Stimulated activated CD8-positive, alpha-beta memory T cell treated with anti-CD3 and anti-CD28 coated beads, Interleukin-12 subunit alpha, Interleukin-12 subunit beta, amount 100 ng/mL, for 24 hours (primary cell): ENCODE measurements at regions not wholly inside any gene's neighbourhood (a gene's known extent, or its start where the extent isn't known, plus 50 kb on each side); places are given as distances from the start of the nearest gene placed in this dataset.
"Not testable (repeated sequence)": the region's sequence is repeated elsewhere in the genome, so short reads cannot be mapped to it uniquely, and the experiment has no call there.

ENCODE experiments used
- DNase-seq: peaks from one replicate; pipeline ENCODE4 v3.0.0-alpha.2; 2020; ENCODE audit errors: extremely low read depth

DNA sequence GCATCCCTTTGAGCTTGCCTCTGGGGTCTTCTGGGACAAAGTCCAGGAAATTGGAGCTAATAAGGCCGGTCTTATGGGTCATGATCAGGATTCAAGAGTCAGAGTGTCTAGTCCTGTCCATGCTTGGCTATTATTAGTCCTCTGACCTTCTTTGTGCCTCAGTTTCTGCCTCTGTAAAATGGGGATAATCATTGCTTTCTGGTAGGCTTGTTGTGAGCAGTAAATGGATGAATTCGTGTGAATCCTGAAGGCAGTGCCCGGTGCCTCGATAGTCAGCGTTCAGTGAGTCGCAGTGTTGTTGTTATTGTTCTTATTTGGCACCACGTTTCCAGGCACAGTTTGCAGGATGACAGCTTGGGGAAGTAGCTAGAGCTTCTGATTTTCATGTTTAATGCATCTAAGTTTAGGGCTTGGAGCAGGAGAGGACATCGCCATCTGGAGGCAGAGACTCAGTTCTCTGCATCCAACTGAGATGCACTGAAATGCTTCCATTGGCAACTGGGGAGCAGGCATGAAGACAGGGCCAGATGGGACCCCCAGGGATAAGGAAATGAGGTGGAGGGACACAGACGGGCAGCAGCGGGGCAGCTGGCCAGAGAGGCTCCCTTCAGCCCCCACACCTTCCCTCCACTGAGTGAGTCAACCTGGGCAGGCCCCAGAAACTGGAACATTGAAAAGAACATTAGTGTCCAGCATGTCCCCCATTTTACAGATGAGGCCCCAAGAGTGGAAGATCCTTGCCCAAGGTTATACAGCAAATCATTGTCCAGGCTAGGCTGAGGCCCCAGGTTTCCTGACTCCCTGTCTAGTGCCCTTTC lies 160.3 kb downstream of the PTPRU start:
- DNase-seq: no peak

DNA sequence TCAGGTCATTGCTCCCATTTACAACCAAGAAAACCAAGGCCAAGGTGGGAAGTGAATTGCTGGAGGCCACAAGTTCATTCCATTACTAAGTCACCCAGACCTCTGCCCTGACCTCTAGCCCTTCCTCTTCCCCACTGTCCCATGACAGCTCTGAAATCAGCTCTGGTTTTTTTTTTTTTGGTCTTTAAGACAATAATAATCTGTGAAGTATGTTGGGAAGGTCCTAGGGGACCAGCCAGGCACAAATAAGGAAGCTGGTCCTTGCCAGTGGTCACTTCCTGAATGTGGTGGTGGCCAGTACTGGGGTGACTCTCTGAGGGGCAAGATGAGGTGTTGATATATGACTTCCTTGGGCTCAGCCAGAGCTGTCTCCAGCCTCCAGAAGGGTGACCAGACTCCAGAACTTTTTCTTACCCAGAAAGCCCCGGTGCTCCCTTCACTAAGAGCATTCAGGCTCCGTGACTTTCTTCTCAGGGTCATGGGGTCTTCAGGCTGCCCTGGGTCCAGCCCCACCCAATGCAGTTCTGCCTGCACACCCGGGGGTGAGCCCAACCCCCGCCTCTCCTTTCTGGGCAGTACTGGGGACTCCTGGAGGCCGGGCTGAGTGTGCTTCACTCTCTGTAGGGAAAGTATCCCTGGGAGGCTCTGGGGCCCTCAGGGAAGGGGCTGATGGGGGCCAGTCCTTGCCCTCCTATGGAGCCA lies 159.6 kb downstream of the PTPRU start:
- DNase-seq: no peak

DNA sequence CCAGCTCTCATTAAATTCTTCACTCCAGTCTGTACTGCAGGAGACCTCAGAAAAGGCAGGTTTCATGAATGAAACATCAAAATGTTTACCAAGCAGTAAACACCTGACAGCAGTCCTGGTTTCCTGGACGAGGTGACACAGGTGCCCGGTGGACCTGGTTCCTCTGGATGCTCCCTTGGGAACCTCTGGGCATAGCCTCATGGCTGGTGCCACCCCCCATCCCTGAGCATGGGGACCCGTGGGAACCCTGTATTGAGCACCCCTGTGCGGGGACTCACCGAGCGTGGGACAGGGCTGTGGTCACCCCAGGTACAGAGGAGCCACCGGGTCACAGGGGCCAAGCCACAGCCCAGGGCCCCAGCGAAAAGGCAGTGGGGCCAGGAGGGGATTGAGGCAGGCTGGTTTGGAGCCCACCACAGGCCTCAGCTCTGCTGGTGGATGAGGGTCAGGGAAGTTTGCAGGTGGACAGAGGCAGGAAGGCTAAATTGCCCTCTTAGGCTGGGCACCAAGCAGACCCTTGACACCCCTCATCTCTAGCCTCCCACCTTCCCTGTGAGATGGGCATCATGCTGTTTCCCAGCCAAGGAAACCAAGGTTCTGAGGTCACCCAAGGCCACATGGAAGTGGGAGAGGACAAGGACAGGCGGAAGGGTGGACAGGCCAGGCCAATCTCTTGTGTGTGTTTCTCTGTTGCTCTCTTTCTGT lies 158.4 kb downstream of the PTPRU start:
- DNase-seq: no peak

DNA sequence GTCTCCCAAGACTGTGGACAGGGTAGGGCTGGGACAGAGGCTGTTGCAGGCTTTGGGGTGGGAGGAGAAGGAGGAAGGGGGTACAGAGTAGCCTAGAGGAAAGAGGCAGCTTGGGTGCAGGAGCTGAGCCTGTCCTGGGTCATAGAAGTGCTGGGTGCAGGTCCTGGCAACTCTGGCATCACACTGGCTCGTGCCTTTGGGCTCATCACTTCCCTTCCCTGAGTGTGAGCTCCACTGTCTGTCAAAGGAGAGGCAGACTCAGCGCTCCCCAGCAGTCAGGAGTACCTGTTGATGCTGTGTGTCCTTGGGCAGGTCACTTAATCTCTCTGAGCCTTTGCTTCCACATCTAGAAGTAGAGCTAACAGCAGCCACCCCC lies 157.1 kb downstream of the PTPRU start:
- no peak for DNase-seq

DNA sequence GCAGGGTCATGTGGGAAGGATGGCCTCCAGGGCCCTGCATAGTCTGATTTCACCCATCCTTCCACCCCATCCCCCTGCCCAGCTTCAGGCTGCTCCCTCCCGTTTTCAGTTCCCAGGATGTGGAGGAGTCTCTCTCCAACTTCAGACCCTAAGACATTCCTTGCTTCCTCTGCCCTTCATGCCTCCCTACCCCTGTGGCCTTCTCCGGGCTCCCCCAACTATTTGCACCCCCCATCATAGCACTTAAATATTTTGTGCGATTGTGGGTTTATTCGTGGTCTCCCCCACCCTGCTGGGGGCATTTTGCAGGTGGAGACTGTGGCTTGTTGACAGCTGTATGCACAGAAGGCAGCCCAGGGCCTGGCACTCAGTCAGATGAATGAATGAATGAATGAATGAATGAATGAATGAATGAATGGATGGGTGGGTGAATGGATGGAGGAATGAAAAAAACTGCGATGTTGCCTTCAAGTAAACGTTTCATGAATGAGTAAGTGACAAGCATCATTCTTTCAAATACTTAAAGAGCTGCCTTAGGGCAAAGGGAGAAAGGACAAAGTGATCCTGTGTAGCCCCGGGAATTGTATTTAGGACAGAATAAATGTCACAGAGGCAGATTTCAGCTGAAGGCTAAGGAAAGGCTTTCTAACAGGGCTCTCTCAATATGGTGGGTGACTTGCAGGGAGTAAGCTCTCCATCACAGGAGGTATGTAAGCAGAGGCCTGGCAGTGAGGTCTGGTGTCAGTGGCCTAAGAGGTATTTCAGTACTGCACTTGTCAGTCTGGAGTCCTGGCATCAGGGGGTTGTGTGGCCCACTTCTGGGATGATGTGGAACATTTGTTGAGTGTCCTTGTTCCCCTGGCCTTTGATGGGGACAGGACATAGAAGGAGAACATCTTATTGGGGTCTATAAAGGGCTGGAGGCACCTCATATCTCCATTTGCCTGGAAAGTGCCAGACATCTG lies 156.4 kb downstream of the PTPRU start:
- no peak for DNase-seq

DNA sequence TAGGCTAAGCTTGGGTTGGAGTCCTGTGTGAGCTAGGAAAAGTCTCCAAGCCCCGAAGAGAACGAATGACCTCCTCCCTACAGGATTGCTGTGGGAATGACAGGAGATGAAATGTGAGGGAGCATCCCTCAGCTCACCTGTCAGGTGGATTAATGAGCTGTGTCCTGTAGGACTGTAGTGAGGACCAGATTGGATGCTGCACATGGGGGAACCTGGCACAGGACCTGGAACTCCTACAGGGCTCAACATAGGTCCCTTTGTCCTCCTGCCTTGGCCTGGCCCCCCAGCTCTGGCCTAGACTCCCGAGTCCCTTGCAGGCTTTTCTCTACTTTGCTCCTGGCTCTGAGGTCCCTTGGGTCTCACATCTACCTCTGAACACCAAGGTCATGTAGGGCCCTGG lies 155.7 kb downstream of the PTPRU start:
- DNase-seq: no peak

DNA sequence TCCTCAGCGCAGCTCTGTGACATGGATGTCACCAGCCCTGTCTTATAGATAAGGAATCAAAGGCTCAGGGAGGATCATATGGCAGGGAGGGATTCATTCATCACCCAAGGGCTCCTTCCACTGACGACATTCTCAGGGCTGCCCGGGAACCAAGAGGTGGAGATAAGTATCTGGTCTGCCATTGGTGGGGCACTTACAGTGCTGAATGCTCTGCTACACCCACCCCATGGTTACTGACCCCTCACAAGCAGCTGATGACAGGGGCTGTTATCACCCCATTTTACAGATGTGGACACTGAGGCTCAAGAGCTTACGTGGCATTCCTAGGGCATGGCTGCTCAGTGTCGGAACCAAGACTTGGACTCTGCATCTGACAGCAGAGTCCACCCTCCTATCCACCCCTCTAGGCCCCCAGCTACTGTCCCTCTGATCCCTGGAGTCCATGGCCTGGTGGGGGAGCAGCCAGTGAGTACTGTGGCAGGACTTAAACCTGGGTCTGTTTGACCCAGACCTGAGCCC lies 155.1 kb downstream of the PTPRU start:
- no peak for DNase-seq

DNA sequence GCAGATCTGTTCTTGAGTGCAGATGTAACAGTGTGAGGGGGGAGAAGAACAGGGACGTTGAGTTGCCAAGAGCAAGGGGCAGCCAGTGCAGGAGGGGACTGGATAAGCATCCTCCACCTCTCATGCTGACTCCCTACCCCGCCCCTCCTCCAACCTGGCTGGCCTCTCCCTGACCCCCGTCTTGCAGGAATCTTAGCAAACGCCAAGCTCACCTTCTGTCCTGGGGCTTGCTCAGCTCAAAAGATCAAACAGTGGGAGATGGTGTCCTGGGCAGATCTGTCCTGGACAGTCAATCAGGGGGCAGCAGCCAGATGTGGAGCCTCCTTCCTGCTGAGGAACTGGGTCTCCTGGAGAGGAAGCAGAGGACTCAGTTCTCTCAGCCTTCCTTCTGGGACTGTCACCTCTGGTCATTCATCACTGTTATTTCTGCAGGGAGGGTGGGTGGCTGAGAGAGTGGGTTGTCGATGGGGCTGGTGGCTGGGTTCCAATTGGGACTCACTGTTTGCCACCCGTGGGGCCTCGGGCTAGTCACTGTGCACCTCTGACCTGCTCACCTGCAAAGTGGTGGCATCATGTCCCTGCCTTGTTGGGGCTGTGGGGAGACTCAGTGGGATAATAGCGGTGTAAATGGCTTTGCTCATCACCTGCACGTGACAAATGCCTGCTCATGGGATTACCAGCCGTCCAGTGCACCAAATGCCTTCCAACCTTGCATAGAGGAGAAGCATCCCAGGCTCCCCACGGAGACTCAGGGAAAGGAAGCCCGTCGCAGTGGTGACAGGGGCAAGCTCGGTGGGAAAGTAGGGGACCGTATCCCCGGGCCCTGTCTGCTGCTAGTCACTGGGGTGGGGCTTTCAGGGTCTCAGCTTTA lies 154.4 kb downstream of the PTPRU start:
- DNase-seq: no peak

DNA sequence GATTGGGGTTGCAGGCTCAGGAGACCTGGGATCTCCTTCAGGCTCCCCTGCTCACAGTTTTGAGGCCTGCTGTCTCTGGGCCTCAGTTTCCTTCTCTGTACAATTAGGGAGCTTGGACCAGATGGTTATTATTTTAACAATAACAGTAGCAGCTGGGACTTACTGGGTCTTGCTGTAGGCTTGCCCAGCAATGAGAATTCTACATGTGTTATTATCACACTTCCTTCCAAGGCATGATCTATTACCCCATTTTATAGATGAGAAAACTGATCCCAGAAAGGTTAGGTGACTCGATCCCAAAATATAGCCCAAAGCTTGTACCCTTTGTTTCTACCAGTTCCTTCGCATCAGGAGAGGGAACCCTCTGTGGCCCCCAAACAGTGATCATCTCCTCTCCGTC lies 153.8 kb downstream of the PTPRU start:
- no peak for DNase-seq

DNA sequence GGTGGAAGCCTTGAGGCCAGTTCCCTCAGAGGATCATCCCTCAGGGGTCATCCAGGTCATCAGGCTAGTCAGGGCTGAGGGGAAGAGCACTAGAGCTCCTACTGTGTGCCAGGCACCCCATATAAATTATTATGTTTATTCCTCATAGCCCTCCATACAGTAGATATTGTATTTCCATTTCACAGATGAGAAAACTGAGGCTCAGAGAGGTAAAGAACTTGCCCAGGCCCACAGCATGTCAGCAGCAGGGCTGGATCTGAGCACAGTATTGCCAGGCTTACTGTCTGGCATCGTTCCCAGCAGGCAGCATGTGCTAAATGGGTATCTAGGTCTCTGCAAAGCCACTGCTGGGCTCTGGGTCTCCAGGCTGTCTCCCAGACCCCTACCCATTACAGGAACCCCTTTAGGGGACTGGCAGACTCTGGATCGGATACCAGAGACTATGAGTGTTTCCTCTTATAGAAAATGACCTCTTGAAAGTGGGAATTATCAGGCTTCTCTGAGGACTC lies 153.3 kb downstream of the PTPRU start:
- DNase-seq: no peak

DNA sequence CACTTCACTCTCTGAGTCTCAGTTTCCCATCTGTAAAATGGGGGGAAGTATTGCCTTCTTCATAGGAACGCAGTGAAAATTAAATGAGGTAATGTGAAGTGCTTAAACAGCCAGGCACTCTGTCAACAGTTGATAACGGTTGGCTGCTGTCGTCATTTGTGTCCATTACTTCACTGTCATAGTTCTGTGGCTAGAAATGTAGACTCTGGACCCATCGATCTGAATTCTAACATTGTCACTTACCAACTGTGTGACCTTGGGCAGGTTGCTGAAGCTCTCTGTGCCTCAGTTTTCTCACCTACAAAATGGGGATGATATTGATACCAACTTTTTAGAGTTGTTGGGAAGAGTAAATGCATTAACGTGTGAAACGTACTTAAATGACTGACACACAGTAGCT lies 152.6 kb downstream of the PTPRU start:
- no peak for DNase-seq

DNA sequence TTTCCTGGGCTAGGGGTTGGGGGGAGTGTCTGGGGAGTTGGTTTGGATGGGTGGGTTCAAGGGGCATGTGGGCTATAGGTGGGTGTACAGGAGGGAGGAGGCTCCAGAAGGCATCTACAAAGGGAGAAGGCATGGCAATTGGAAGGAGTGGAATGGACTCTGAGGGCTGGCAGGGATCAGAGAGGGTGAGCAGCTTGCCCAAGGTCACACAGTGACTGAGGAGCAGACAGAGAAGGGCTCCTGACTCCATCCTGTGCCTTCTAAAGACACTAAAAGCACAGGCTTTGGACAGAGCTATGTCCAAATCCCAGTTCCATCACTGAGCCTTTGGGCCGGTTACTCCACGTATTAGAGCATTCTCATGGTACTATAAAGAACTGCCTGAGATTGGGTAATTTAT lies 151.8 kb downstream of the PTPRU start:
- no peak for DNase-seq

DNA sequence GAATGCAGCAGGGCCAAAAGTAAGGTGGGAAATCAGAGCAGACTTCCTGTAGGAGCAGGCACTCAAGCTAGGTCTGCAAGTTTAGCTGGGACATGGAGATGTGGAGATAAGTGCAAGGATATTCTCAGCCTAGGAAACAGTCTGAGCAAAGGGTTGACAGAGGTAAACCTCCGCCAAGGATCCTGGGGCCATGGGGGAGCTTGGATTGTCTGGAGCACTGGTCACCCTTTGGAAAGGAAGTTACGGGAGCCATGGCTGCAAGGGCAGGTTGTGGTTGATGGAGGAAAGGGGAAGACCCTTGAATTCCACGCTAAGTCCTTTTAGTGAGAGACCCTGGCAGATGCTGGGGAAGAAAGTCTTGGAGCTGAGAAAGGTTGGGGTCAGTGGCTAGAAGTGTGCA lies 150.9 kb downstream of the PTPRU start:
- no peak for DNase-seq

DNA sequence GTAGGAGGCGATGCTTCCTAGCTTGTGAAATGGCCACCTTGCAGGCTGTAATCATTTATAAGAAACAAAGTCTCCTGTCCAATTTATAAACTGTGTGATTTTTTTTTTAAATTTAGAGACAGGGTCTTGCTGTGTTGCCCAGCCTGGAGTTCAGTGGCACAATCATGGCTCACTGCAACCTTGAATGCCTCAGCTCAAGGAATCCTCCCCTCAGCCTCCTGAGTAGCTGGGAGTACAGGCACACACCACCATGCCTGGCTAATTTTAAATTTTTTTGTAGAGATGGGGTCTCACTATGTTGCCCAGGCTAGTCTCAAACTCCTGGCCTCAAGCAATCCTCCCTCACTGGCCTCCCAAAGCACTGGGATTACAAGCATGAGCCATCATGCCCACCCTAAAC lies 150.1 kb downstream of the PTPRU start:
- not testable (repeated sequence) for DNase-seq

DNA sequence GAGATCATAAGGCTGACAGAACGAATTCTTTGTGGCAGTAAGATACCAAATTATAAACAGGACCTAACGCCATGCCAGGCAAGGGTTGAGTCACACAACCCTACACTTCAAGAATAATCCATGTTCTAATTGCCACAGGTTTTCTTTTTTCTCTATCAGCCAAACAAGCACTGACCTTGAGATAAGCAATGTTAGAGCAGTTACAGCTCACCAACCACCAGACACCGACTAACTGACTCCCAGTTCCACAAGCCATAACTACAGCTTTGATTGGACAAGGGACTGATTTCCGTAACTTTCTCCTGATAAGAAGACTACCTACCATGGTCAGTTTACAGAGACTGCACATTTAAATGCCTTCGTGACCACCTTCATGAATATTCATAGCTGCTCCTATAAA lies 149.6 kb downstream of the PTPRU start:
- DNase-seq: no peak

DNA sequence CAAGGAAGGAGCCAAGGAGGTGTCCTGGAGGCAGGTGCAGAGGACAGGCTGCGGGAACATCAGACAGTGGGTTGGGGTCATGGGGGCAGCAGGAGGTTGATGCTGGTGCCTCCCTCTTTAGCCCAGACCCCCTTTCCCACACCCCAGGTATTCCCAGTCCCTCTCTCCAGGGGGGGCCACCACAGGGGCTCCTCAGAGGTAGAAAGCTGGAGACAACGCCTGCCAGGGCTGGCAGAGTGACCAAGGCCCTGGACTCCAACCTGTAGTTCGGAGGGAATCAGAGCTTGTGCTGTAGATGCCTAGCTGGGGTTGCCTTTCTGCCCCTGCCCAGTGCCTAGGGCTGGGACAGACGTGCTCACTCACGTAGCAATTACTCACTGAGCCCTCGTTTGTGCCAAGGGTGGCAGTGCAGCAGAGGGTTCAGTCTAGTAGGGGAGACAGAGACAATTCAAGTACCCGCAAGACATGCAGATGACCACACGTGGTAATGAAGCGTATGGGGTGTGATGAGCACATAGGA lies 148.2 kb downstream of the PTPRU start:
- DNase-seq: no peak

DNA sequence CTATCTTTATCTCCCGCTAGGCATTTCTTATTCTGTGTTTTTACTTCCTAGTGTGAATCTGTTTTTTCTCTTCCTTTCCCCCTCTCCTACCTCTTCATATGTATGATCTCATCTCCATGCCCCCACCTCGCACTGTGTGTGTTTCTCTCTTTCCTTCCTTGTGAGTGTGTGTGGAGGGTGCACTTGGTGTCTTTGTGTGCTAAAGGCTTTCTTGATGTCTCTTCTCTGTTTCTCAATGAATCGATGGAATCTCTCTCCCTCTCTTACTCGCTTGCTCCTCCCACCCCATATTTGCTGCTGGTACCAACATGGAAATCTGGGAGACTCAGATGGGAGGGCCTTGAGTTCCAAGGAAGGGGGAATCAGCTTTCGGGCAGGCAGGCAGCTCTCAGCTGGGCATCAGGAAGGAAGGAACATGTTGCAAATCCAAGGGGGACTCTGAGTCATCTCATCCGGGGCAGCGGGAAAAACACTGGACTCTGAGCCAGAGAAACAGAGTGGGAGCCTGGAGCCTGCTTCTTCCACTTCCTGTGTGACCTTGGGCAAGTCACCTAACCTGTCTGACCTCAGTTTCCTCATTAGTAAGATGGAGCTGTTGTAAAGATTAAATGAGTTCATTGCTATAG lies 147.5 kb downstream of the PTPRU start:
- DNase-seq: no peak

DNA sequence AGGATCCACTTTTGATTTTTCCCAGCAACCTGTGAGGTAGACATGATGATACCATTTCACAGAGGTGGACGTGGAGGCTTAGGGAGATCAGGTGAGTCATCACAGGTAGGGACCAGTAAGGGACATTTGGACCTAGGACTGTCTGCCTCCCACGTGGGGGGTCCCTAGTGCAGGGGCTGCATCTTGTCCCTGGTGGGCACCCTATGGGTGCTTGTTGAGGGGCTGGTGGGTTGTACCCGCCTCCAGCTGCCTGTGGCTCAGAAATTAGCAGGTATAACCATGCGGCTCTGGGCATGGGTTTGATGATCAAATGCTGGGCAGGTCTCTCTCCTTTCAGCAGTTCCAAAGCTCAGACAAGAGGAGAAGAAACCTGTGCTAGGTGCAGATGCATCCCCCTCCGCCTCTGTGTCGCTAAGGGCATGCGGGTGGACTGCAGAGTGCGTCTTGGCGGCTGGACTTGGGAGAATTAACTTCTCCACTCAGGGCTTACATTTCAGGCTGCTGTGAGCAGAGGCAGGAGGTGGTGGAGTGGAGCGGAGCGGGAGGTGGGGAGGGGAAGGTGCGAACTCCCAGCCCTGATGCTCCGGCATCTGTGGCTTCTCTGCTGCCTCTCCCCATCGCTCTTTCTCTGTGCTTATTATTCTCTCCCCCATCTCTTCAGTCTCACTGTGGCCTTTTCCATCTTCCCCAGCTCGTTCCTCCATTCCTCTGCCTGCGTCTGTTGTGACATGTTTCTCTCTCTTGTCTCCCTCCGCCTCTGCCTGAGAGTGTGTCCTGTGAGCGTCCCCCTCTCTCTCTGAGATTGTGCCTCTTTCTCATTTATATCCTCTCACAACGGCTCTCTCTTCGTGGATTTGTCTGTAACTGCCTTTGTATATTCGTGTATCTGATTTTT lies 146.8 kb downstream of the PTPRU start:
- DNase-seq: no peak

DNA sequence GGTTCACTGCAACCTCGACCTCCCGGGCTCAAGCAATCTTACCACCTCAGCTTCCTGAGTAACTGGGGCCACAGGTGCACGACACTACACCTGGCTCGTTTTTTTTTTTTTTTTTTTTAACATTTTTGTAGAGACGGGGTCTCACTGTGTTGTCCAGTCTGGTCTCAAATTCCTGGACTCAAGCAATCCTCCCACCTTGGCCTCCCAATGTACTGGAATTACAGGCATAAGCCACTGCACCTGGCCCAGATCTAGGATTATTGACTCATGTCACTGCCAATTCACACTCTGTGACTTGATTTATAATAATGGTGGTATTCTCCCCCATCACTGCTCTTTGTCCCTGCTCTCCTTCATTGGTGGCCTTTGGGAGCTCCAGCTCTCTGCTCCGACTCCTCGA lies 145.1 kb downstream of the PTPRU start:
- no peak for DNase-seq
